ENCODE measurements at regions not wholly inside any gene's neighbourhood (a gene's known extent, or its start where the extent isn't known, plus 50 kb on each side); places are given as distances from the start of the nearest gene placed in this dataset.

DNA sequence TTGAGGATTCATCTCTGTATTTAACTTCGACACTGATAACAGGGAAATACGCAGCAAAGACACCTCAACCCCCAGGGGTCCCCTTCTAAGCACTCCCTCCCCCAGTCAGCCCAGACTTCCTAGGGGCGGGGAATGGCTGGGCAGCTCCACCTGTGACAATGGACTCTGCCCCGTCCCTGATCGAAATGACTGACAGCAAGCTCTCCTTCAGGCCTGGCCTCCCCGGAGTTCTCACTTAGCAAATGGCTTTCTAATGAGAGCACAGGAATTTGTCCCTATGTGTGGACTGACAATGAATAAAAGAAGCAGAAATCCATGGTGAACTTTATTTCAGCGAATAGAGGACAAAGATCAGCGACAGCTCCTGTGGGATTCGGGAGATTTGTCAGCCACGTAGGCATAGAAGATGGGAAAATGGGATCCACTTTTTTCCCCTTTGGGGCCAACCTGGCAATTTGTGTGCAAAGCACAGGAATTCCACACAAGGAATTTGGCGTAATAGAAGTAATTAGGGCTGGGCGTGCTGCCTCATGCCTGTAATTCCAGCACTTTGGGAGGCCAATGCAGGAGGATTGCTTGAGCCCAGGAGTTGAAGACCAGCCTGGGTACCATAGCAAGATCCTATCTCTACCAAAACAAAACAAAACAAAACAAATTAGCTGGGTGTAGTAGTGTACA, 63.8 kb downstream of the TNFAIP2 start:
- TF ChIP-seq, protein P1, sequence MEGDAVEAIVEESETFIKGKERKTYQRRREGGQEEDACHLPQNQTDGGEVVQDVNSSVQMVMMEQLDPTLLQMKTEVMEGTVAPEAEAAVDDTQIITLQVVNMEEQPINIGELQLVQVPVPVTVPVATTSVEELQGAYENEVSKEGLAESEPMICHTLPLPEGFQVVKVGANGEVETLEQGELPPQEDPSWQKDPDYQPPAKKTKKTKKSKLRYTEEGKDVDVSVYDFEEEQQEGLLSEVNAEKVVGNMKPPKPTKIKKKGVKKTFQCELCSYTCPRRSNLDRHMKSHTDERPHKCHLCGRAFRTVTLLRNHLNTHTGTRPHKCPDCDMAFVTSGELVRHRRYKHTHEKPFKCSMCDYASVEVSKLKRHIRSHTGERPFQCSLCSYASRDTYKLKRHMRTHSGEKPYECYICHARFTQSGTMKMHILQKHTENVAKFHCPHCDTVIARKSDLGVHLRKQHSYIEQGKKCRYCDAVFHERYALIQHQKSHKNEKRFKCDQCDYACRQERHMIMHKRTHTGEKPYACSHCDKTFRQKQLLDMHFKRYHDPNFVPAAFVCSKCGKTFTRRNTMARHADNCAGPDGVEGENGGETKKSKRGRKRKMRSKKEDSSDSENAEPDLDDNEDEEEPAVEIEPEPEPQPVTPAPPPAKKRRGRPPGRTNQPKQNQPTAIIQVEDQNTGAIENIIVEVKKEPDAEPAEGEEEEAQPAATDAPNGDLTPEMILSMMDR (IDR thresholded peaks at IDR 0.05; ENCODE audit: insufficient read depth, low read length, missing control alignments) = no peak
- no peak for DNase-seq (ENCODE audit: low read depth, low spot score)
- CTCF ChIA-PET = interaction anchor here (0.7 to 12.5 kb wide), 10 partner anchors 9 to 492 kb away, joined by 3 to 154 read pairs (median 4); no protein-coding TSS in a partner anchor
- POLR2A ChIA-PET = no interaction called here
- H3K4me3 ChIP-seq (ENCODE audit: low read depth, low read length) = no peak overlapping the region

DNA sequence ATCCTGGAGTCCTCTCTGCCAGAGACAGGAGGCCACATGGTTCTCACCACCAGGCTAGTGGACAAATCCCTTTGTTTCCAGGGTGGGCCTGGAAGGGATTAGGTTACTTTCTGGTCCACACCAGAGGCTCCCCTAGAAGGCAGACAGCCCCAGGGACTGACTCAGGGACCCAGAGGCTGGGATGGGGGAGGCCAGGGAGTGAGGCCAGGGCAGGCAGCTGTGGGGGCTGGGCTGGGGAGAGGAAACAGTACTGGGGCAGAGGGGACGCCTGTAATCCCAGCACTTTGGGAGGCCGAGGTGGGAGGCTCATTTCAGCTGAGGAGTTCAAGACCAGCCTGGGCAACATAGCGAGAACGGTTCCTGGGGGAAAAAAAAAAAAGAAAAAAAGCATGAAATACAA, 64.7 kb downstream of the TNFAIP2 start:
- H3K4me3 ChIP-seq (ENCODE audit: low read depth, low read length) = no peak overlapping the region
- TF ChIP-seq, protein P1 (IDR thresholded peaks at IDR 0.05; ENCODE audit: insufficient read depth, low read length, missing control alignments) = no peak
- no peak for DNase-seq (ENCODE audit: low read depth, low spot score)
- CTCF ChIA-PET = interaction anchor here (6.7 to 12.5 kb wide), 2 partner anchors 83 to 111 kb away, joined by 55 to 154 read pairs; no protein-coding TSS in a partner anchor
- POLR2A ChIA-PET = no interaction called here

DNA sequence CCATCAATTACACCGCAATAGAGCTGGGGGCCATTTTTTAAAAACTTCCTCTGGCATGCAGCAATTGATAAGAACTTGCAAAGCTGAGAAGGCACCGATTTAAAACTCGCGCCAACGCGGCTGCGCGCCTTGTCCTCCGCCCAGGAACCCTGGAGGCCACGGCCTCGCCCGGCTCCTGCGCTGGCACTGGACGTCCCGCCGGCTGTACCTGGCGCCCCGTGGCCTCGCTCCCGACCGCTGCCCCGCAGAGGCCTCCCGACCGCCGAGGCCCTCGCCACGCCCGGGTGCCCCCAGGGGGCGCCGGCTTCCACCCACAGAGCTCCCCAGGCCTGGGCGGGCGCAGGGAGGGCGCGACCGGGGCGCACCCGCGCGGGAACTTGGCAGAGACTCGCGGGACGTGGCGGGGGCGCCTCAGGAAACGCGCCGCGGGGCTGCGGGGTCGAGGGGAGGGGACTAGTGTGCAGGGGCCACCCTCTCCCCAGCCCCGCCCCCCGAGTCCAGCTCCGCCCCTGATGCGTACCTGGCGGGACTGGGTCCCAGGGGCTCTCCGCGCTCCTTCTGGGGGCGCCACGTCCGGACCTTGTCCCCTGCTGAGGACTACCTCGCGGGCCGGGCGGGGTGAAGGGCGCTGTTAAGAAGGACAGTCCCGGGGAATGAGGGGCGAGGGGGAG, 65.7 kb downstream of the TNFAIP2 start:
- TF ChIP-seq, protein P1 (IDR thresholded peaks at IDR 0.05; ENCODE audit: insufficient read depth, low read length, missing control alignments) = peak; percentile 20
- no peak for DNase-seq (ENCODE audit: low read depth, low spot score)
- H3K4me3 ChIP-seq (ENCODE audit: low read depth, low read length) = no peak overlapping the region
- CTCF ChIA-PET = interaction anchor here (0.5 to 12.5 kb wide), 3 partner anchors 84 to 249 kb away, joined by 3 to 154 read pairs (median 4); no protein-coding TSS in a partner anchor
- POLR2A ChIA-PET = no interaction called here

DNA sequence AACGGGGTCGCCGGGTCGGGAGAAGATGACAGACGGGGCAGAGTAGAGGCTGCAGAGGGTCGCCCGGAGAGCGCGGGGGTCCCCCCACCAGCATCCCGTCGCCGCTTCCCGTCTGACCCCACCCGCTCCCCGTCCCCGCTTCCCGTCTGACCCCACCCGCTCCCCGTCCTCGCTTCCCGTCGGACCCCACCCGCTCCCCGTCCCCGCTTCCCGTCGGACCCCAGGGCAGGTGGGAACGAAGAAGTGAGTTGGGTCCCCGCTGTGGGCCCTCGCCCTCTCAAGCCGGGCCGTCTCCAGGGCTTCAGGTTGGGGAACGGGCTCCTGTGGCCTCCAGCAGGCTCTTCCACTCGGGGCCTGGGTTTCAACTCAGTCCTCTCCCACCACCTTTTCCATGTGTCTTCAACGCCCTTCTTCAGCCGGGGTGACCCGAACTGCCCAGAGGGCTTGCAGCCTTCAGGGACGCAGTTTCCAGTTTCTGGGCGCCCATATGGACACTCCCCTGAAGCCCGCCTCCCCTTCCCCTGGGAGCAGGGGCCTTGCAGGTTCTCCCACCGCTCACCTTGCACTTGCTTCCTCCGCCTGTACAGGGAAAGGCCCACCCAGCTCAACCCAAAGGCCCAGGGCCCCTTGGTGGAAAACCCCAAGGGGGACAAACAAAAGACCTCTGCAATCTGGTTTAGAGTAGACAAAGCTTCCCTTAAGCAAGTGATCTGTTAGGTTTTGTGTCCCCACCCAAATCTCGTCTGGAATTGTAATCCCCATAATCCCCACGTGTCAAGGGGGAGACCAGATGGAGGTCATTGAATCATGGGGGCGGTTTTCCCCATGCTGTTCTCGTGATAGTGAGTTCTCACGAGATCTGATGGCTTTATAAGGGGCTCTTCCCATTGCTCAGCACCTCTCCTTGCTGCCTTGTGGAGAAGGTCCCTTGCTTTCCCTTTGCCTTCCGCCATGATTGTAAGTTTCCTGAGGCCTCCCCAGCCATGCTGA, 66.5 kb downstream of the TNFAIP2 start:
- DNase-seq (ENCODE audit: low read depth, low spot score) = no peak
- CTCF ChIA-PET = interaction anchor here (0.7 to 1.3 kb wide), 2 partner anchors 102 to 103 kb away, joined by 3 to 4 read pairs; no protein-coding TSS in a partner anchor
- no peak overlapping the region for H3K4me3 ChIP-seq (ENCODE audit: low read depth, low read length)
- TF ChIP-seq, protein P1 (IDR thresholded peaks at IDR 0.05; ENCODE audit: insufficient read depth, low read length, missing control alignments) = no peak
- POLR2A ChIA-PET = no interaction called here

DNA sequence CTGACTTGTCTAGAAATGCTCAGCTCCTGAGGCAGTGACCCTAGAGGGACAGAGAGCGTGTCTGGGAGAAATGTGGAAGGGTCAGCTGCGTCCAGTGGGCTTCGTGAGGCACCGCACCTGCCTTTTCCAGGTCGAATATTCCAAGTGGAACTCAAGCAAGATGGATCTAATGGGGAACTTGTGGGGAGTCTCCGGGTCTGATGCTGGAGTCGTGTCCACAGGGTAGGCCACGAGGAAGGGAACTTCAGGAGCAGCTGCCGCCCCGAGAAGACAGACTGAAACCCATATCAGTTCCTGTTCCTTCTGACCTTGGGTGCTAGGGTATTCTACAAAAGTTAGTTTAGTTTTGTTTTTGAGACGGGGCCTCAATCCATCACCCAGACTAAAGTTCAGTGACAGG, 67.5 kb downstream of the TNFAIP2 start:
- ChIA-PET CTCF (interaction anchor here (1.1 to 2.0 kb wide), 3 partner anchors 10 to 64 kb away, joined by 3 to 5 read pairs (median 3); no protein-coding TSS in a partner anchor), POLR2A (no interaction called here)
- H3K4me3 ChIP-seq (ENCODE audit: low read depth, low read length) = no peak overlapping the region
- TF ChIP-seq, protein P1 (IDR thresholded peaks at IDR 0.05; ENCODE audit: insufficient read depth, low read length, missing control alignments) = no peak
- no peak for DNase-seq (ENCODE audit: low read depth, low spot score)
